Vagina (tissue), 2 donors: ENCODE measurements at regions not wholly inside any gene's neighbourhood (a gene's known extent, or its start where the extent isn't known, plus 50 kb on each side); places are given as distances from the start of the nearest gene placed in this dataset.

Experiments used
- CTCF ChIP-seq, 3 experiments: fragments of 450-650 bp in 2 of 3; fragments of 200-600 bp in 1 of 3; sonication (generic) in 1 of 3; IDR thresholded peaks; one replicate each; pipeline ENCODE4 v1.5.1; 2017 to 2019; ENCODE audit warnings: antibody characterized with exemption in 3 of 3, mild to moderate bottlenecking in 2 of 3, moderate library complexity in 2 of 3
- POLR2A ChIP-seq, 2 donors: fragments of 450-650 bp; IDR thresholded peaks; one replicate each; pipeline ENCODE4 v1.6.1; 2017; ENCODE audit warnings: antibody characterized with exemption in 2 of 2, mild to moderate bottlenecking in 2 of 2, moderate library complexity in 2 of 2
- POLR2AphosphoS5 ChIP-seq, 2 donors: sonication (generic); formaldehyde crosslinking; IDR thresholded peaks; one replicate each; pipeline ENCODE4 v1.9.0; 2017; ENCODE audit warnings: antibody characterized with exemption in 2 of 2, mild to moderate bottlenecking in 2 of 2, low read depth in 1 of 2; ENCODE audit not compliant: insufficient read depth in 1 of 2

GRCh38 chr13:64186503-64187250, 2771.0 kb upstream of the PCDH20 start:
- TF ChIP-seq CTCF (IDR thresholded peaks at IDR 0.05), result no peak
- no peak for TF ChIP-seq POLR2AphosphoS5 (IDR thresholded peaks at IDR 0.05; ENCODE audit: insufficient read depth in 1 of 2, low read depth in 1 of 2)
- TF ChIP-seq POLR2A (IDR thresholded peaks at IDR 0.05), result no peak
